ENCODE measurements at regions not wholly inside any gene's neighbourhood (a gene's known extent, or its start where the extent isn't known, plus 50 kb on each side); places are given as distances from the start of the nearest gene placed in this dataset.
"Not testable (repeated sequence)": the region's sequence is repeated elsewhere in the genome, so short reads cannot be mapped to it uniquely, and the experiment has no call there.

- not testable (repeated sequence) for TF ChIP-seq CTCF, POLR2A (IDR thresholded peaks at IDR 0.05)
Measured at GRCh38 chr16:88185406-88185805, 197.4 kb upstream of the ZNF469 start.

Measured in prostate gland (tissue), 2 donors.